ENCODE measurements at regions not wholly inside any gene's neighbourhood (a gene's known extent, or its start where the extent isn't known, plus 50 kb on each side); places are given as distances from the start of the nearest gene placed in this dataset.

GRCh38 chr13:107685876-107686275 is 529.5 kb downstream of the LIG4 start:
- no peak for TF ChIP-seq ZNF274 (IDR thresholded peaks at IDR 0.05; ENCODE audit: low read depth, low read length)
- no peak overlapping the region for H3K4me3 ChIP-seq (ENCODE audit: low read length)

- H3K4me3 ChIP-seq (ENCODE audit: low read length) = no peak overlapping the region
These were observed 533.7 kb downstream of the LIG4 start for GRCh38 chr13:107681600-107681999.

GRCh38 chr13:107680115-107680514 is 535.2 kb downstream of the LIG4 start:
- TF ChIP-seq ZNF274 (IDR thresholded peaks at IDR 0.05; ENCODE audit: low read depth, low read length) = no peak
- no peak overlapping the region for H3K4me3 ChIP-seq (ENCODE audit: low read length)

More at GRCh38 chr13:107681600-107681999, 533.7 kb downstream of the LIG4 start:
- TF ChIP-seq ZNF274 (IDR thresholded peaks at IDR 0.05; ENCODE audit: low read depth, low read length) = no peak

- H3K4me3 ChIP-seq (ENCODE audit: low read length) = no peak overlapping the region
- TF ChIP-seq ZNF274 (IDR thresholded peaks at IDR 0.05; ENCODE audit: low read depth, low read length) = no peak
These were observed 537.2 kb downstream of the LIG4 start for GRCh38 chr13:107678075-107678689.

GRCh38 chr13:107675847-107676550 is 539.3 kb downstream of the LIG4 start:
- no peak for TF ChIP-seq ZNF274 (IDR thresholded peaks at IDR 0.05; ENCODE audit: low read depth, low read length)
- no peak overlapping the region for H3K4me3 ChIP-seq (ENCODE audit: low read length)

- H3K4me3 ChIP-seq (ENCODE audit: low read length) = no peak overlapping the region
- no peak for TF ChIP-seq ZNF274 (IDR thresholded peaks at IDR 0.05; ENCODE audit: low read depth, low read length)
These were observed 545.8 kb downstream of the LIG4 start for GRCh38 chr13:107669391-107669993.

GRCh38 chr13:107665926-107666458 is 549.3 kb downstream of the LIG4 start:
- no peak for TF ChIP-seq ZNF274 (IDR thresholded peaks at IDR 0.05; ENCODE audit: low read depth, low read length)
- H3K4me3 ChIP-seq (ENCODE audit: low read length) = no peak overlapping the region

GRCh38 chr13:107650081-107650701 is 565.1 kb downstream of the LIG4 start:
- H3K4me3 ChIP-seq (ENCODE audit: low read length) = no peak overlapping the region
- TF ChIP-seq ZNF274 (IDR thresholded peaks at IDR 0.05; ENCODE audit: low read depth, low read length) = no peak

GRCh38 chr13:107649079-107649478 is 566.3 kb downstream of the LIG4 start:
- no peak overlapping the region for H3K4me3 ChIP-seq (ENCODE audit: low read length)
- TF ChIP-seq ZNF274 (IDR thresholded peaks at IDR 0.05; ENCODE audit: low read depth, low read length) = no peak

GRCh38 chr13:107644136-107644535 is 571.2 kb downstream of the LIG4 start:
- no peak for TF ChIP-seq ZNF274 (IDR thresholded peaks at IDR 0.05; ENCODE audit: low read depth, low read length)
- H3K4me3 ChIP-seq (ENCODE audit: low read length) = no peak overlapping the region

GRCh38 chr13:107643615-107644014 is 571.7 kb downstream of the LIG4 start:
- no peak for TF ChIP-seq ZNF274 (IDR thresholded peaks at IDR 0.05; ENCODE audit: low read depth, low read length)
- H3K4me3 ChIP-seq (ENCODE audit: low read length) = no peak overlapping the region

GRCh38 chr13:107642831-107643230 is 572.5 kb downstream of the LIG4 start:
- TF ChIP-seq ZNF274 (IDR thresholded peaks at IDR 0.05; ENCODE audit: low read depth, low read length) = no peak

GRCh38 chr13:107641574-107641973 is 573.8 kb downstream of the LIG4 start:
- no peak for TF ChIP-seq ZNF274 (IDR thresholded peaks at IDR 0.05; ENCODE audit: low read depth, low read length)
- no peak overlapping the region for H3K4me3 ChIP-seq (ENCODE audit: low read length)

More at GRCh38 chr13:107642831-107643230, 572.5 kb downstream of the LIG4 start:
- H3K4me3 ChIP-seq (ENCODE audit: low read length) = no peak overlapping the region

GRCh38 chr13:107625648-107626047 is 589.7 kb downstream of the LIG4 start:
- H3K4me3 ChIP-seq (ENCODE audit: low read length) = no peak overlapping the region

More at GRCh38 chr13:107625648-107626047, 589.7 kb downstream of the LIG4 start:
- TF ChIP-seq ZNF274 (IDR thresholded peaks at IDR 0.05; ENCODE audit: low read depth, low read length) = no peak
